Panc1 (cell line): ENCODE measurements at regions not wholly inside any gene's neighbourhood (a gene's known extent, or its start where the extent isn't known, plus 50 kb on each side); places are given as distances from the start of the nearest gene placed in this dataset.

ENCODE experiments used
- ATAC-seq: fragments of 200-7000 bp; cut with Tn5 transposase; 2 replicates; pipeline ENCODE4 v1.9.1; 2020; ENCODE audit warnings: mild to moderate bottlenecking, moderate library complexity
- BruUV-seq: library from RNA; stranded (reverse); fragments of 400-500 nt; replicated peaks from 2 replicates; lab custom pipeline; 2021; lab: Mats Ljungman, UMichigan
- CTCF ChIA-PET: fragments of 300-600 bp; sonication (Branson Sonifier 250); formaldehyde crosslinking; loops from one replicate; lab custom pipeline; 2022; ENCODE audit warnings: antibody characterized with exemption; lab: Charles Lee
- POLR2A ChIA-PET: fragments of 300-600 bp; sonication (Branson Sonifier 250); formaldehyde crosslinking; loops from one replicate; lab custom pipeline; 2022; ENCODE audit warnings: antibody characterized with exemption; lab: Charles Lee
- DNase-seq: peaks from one replicate; pipeline ENCODE4 v3.0.0-alpha.2; 2010; ENCODE audit warnings: low read depth, low spot score
- H3K27ac ChIP-seq: 2 replicates; pipeline ENCODE4 v1.5.1; 2011; ENCODE audit warnings: mild to moderate bottlenecking, low read length, inconsistent platforms
- H3K27me3 ChIP-seq: fragments of 200-500 bp; sonication (Bioruptor generic); 2 replicates; pipeline ENCODE4 v1.6.0; 2014; ENCODE audit warnings: low read length, inconsistent platforms; ENCODE audit not compliant: control insufficient read depth, insufficient read depth
- H3K36me3 ChIP-seq: fragments of 200-500 bp; sonication (Bioruptor generic); 2 replicates; pipeline ENCODE4 v1.5.1; 2014; ENCODE audit warnings: inconsistent platforms, mild to moderate bottlenecking, low read length, moderate library complexity; ENCODE audit not compliant: control insufficient read depth, insufficient read depth
- H3K4me1 ChIP-seq: 2 replicates; pipeline ENCODE4 v1.5.1; 2011; ENCODE audit warnings: inconsistent platforms, mild to moderate bottlenecking, low read length, moderate library complexity; ENCODE audit not compliant: control insufficient read depth, insufficient read depth
- H3K4me3 ChIP-seq, 2 experiments: 2 replicates each; pipeline ENCODE4 v1.5.1; 2011 to 2012; ENCODE audit warnings: low read depth in 2 of 2, low read length in 2 of 2, mild to moderate bottlenecking in 2 of 2, inconsistent platforms in 1 of 2, moderate library complexity in 1 of 2
- H3K9me3 ChIP-seq: fragments of 200-500 bp; sonication (Bioruptor generic); 2 replicates; pipeline ENCODE4 v1.5.1; 2014; ENCODE audit warnings: low read depth, mild to moderate bottlenecking, inconsistent platforms, low read length, moderate library complexity; ENCODE audit not compliant: control insufficient read depth, insufficient read depth
- POLR2AphosphoS5 ChIP-seq: IDR thresholded peaks from 2 replicates; pipeline ENCODE4 v1.6.1; 2012; ENCODE audit warnings: mild to moderate bottlenecking, low read depth, low read length, moderate library complexity
- REST ChIP-seq, 2 experiments: IDR thresholded peaks; 2 replicates each; pipeline ENCODE4 v1.6.1; 2011 to 2012; ENCODE audit warnings: low read depth in 2 of 2, control low read depth in 1 of 2, low read length in 1 of 2, mild to moderate bottlenecking in 1 of 2, moderate library complexity in 1 of 2; ENCODE audit not compliant: insufficient read depth in 1 of 2
- SIN3A ChIP-seq: IDR thresholded peaks from 2 replicates; pipeline ENCODE4 v1.6.1; 2012; ENCODE audit warnings: low read depth, mild to moderate bottlenecking, low read length, moderate library complexity, borderline replicate concordance; ENCODE audit not compliant: insufficient read depth
- TCF7L2 ChIP-seq: IDR thresholded peaks from 2 replicates; pipeline ENCODE4 v1.6.1; 2011; ENCODE audit warnings: mild to moderate bottlenecking, low read depth, low read length, inconsistent platforms
- in situ Hi-C: cut with HindIII; loops from 2 replicates; pipeline ENCODE4 v1.10.0; 2016; ENCODE audit warnings: low sequenced_read_pairs, low pct_unique_long_range_greater_than_20kb
- intact Hi-C: fragments of 100-400 bp; cut with micrococcal nuclease; formaldehyde crosslinking; loops from one replicate; pipeline ENCODE4 v1.10.0; 2022; ENCODE audit not compliant: unreplicated experiment
- TF ChIP-seq, protein P1 (sequence below): fragments of 450-650 bp; IDR thresholded peaks from 2 replicates; pipeline ENCODE4 v1.5.1; 2017; ENCODE audit warnings: mild to moderate bottlenecking

GRCh38 chr7:24130631-24131030, 153.4 kb upstream of the NPY start:
- ChIA-PET POLR2A (no interaction called here), CTCF (no interaction called here)
- no peaks in the 10 kb centered on the region for H3K36me3 ChIP-seq
- H3K9me3 ChIP-seq: no peaks in the 10 kb centered on the region
- no peaks in the 10 kb centered on the region for H3K4me1 ChIP-seq
- ATAC-seq (no peak), DNase-seq (no peak)
- in situ Hi-C loops (no loop called here), intact Hi-C loops (no loop called here)
- H3K27ac ChIP-seq: no peak overlapping the region
- TF ChIP-seq REST (IDR thresholded peaks at IDR 0.05; ENCODE audit: insufficient read depth in 1 of 2, low read depth in 2 of 2, low read length in 1 of 2) (no peak), SIN3A (no peak), TCF7L2 (no peak)
- TF ChIP-seq, protein P1, sequence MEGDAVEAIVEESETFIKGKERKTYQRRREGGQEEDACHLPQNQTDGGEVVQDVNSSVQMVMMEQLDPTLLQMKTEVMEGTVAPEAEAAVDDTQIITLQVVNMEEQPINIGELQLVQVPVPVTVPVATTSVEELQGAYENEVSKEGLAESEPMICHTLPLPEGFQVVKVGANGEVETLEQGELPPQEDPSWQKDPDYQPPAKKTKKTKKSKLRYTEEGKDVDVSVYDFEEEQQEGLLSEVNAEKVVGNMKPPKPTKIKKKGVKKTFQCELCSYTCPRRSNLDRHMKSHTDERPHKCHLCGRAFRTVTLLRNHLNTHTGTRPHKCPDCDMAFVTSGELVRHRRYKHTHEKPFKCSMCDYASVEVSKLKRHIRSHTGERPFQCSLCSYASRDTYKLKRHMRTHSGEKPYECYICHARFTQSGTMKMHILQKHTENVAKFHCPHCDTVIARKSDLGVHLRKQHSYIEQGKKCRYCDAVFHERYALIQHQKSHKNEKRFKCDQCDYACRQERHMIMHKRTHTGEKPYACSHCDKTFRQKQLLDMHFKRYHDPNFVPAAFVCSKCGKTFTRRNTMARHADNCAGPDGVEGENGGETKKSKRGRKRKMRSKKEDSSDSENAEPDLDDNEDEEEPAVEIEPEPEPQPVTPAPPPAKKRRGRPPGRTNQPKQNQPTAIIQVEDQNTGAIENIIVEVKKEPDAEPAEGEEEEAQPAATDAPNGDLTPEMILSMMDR: no peak
- H3K4me3 ChIP-seq: no peak overlapping the region
- no TSS peak for BruUV-seq
- H3K27me3 ChIP-seq: 0 out of 2 replicates have a peak, but pooled peaks cover 6% of the 10 kb centered on the region

DNA sequence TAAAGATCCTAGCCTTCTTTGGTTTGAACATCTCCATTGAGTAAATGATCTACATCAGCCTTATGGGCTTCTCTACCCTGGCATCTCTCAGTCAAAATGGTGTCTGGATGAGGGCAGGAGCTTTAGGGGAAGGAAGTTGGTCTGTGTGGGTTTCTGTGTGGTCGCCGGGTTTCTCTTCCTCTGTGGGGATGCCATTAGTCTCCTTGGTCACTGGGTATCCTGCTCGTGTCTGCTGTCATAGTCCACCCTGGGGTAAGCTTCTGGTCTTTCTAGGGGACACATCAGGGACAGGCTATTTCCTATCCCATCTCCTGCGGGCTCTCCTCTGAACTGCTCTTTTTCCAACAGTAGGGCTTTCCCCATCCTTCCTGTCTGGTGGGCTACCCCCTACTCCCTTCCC, 150.3 kb upstream of the NPY start:
- in situ Hi-C loops (no loop called here), intact Hi-C loops (no loop called here)
- Histone ChIP-seq H3K9me3 (no peaks in the 10 kb centered on the region), H3K27ac (no peak overlapping the region), H3K4me3 (no peak overlapping the region), H3K36me3 (no peaks in the 10 kb centered on the region), H3K4me1 (no peaks in the 10 kb centered on the region), H3K27me3 (0 out of 2 replicates have a peak, but pooled peaks cover 13% of the 10 kb centered on the region)
- BruUV-seq: no TSS peak
- DNase-seq: no peak
- TF ChIP-seq SIN3A: no peak
- TF ChIP-seq, protein P1: no peak
- TF ChIP-seq REST (IDR thresholded peaks at IDR 0.05; ENCODE audit: insufficient read depth in 1 of 2, low read depth in 2 of 2, low read length in 1 of 2): no peak
- no peak for TF ChIP-seq TCF7L2
- no peak for TF ChIP-seq POLR2AphosphoS5
- POLR2A ChIA-PET: no interaction called here
- ATAC-seq: no peak
- CTCF ChIA-PET: no interaction called here
